NT2/D1 (cell line): ENCODE measurements at regions not wholly inside any gene's neighbourhood (a gene's known extent, or its start where the extent isn't known, plus 50 kb on each side); places are given as distances from the start of the nearest gene placed in this dataset.

ENCODE experiments used
- YY1 ChIP-seq: IDR thresholded peaks from 2 replicates; pipeline ENCODE4 v1.6.1; 2011; ENCODE audit not compliant: insufficient read length, insufficient read depth
- ZNF274 ChIP-seq: IDR thresholded peaks from 2 replicates; pipeline ENCODE4 v1.6.1; 2011; ENCODE audit warnings: mild to moderate bottlenecking, low read depth, low read length

- TF ChIP-seq YY1 (no peak), ZNF274 (no peak)
Measured at GRCh38 chr3:25252291-25252690, 175.8 kb upstream of the RARB start.
